GM19238 (cell line): ENCODE measurements at regions not wholly inside any gene's neighbourhood (a gene's known extent, or its start where the extent isn't known, plus 50 kb on each side); places are given as distances from the start of the nearest gene placed in this dataset.

Source experiments
- DNase-seq: peaks from one replicate; pipeline ENCODE4 v3.0.0; 2011; ENCODE audit warnings: low spot score; ENCODE audit not compliant: insufficient read length

- DNase-seq: no peak
Observed at GRCh38 chr2:41464395-41464794, 583.4 kb upstream of the PKDCC start.

DNA sequence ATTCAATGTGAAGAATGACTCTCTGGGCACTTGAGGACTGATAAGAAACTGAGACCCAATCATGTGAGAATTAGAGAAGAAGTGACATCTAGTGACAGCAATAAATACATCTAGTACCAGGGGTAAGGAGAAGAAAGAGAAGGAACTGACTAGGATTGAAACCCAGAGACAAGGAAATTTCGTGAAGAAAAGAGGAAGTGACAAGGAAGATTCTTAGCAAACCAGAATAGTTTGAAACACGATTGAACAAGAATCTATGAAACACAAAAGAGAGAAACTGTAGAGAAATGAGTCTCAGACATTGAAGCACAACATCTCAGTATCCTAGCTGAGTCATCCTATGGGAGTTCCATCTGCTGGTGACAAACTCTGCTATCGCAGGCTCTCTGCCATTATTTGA, 571.9 kb upstream of the PKDCC start:
- no peak for DNase-seq

DNA sequence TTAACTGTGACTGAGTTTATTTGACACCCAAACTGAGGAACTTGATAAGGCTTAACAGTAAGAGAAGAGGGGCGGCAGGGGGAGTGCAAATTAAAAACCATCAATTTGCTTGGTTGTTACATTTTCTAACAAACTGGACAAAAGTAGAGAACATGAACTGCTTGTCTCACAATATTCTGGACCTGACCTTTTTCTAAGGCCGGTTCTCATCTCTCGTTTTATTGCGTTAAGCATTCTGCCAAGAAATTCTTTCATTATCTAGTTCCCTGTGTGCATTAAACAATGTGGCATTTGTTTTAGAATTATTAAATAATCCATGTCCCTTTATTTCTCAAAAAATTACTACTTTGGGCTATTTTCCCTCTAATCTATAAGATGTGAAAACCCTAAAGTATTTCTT, 565.2 kb upstream of the PKDCC start:
- DNase-seq: no peak

- no peak for DNase-seq
Observed at GRCh38 chr2:41483226-41483625, 564.6 kb upstream of the PKDCC start.

DNA sequence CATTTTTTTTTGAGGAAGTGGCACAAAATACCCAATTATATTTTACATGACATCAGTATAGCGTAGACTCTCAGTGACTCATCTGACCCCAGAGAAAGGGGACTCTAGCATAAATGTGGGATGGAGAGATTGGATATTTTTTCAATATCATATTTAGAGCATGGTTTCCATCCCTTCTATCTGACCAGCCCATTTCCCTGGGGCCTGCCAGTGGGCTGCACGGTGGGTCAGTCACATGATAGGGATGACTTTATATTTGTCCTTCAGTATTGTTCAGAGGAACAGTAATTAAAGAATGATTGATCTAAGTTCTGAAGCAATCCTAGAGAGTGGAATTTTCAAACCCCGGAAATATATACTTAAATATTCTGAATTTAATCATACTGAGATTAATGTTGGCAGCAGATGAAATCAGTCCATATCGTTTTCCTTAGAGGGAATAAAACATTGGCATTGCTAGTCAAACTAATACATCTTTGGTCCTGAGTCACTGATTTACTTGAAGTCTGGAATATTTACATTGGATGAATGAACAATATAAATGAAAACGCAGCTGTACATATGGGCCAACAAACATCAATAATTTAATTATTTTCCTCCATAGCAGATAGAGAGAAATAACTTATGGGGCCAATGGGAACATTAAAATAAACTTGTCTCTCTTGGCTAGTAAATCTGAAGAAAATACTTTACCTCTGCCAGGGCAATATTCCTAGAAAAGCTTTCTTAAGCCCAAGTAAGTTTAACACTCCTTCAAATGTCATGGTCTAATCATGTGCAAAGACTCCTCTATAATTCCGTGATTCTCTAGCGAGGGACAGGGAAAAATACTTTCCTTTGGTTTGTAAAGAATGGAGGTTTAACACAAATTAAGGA, 563.6 kb upstream of the PKDCC start:
- no peak for DNase-seq

GRCh38 chr2:41484858-41485234, 563.0 kb upstream of the PKDCC start:
- DNase-seq: no peak

DNA sequence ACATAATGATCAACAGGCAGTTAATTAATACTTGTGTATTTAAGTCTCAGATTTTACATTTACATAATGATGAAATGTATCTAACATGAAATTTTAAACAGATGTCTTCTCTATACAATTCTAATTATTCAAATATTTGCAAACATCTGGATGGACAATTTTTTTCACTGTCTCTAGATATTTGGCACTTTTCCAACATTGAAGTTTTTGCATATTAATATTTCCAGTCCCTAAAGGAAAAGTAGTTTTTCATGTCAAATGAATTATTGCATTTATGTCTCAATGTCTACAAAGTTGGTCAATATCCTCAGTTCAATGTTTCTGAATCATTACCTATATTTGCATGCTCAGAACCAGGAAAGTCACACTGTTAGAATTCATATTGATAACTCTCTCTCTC, 560.9 kb upstream of the PKDCC start:
- DNase-seq: no peak

DNA sequence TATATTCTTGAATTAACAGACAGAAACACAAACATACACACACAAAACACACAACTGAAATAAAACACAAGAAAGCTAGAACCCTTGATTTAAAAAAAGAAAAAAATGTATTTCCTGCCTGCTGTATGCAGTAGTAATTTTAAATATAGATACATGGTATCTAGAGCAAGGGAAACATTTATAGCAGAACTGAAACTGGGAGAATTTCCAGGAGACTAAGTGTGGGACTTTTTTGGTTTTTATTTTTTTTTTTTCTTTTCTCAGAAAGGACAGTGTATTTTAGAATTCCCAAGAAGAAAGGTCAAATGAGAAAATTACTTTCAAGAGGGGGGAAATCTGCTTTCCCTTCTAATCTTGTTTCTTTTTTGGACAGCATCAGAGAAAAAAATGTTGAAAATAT, 558.9 kb upstream of the PKDCC start:
- DNase-seq: no peak

- DNase-seq: no peak
Observed at GRCh38 chr2:41489638-41490037, 558.2 kb upstream of the PKDCC start.

- no peak for DNase-seq
Observed at GRCh38 chr2:41495050-41495449, 552.8 kb upstream of the PKDCC start.

DNA sequence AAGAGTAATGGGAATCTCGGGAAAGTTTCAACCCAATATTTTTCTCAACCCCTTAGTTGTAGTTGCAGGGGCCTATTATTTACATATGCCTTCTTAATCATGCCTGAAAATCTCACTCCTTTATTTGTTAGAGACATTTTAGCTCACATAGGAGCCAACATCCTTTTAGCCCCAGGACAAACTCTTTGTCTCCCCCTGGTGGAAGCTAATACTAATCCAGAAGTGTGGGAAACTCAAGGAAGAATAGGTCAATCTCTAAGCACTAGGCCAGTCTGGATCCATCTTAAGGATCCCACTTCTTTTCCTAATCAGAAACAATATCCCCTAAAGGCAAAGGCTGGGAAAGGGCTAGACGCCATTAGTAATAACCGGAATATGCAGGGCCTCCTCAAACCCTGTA, 550.9 kb upstream of the PKDCC start:
- DNase-seq: no peak

DNA sequence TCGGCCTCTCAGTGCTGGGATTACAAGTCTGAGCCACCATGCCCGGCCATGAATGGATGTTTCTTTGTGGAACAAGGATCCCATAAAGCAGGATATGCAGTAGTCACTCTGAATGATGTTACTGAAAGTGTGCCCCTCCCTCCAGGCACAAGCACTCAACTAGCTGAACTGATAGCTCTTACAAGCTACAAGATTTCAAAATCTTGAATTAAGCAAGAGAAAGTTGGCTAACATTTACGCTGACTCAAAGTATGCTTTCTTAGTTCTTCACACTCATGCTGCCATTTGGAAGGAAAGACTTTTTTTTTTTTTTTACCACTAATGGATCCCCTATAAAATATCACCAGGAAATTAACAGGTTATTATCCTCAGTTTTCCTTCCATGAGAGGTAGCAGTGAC, 549.0 kb upstream of the PKDCC start:
- DNase-seq: no peak

GRCh38 chr2:41500895-41501294, 546.9 kb upstream of the PKDCC start:
- DNase-seq: no peak

DNA sequence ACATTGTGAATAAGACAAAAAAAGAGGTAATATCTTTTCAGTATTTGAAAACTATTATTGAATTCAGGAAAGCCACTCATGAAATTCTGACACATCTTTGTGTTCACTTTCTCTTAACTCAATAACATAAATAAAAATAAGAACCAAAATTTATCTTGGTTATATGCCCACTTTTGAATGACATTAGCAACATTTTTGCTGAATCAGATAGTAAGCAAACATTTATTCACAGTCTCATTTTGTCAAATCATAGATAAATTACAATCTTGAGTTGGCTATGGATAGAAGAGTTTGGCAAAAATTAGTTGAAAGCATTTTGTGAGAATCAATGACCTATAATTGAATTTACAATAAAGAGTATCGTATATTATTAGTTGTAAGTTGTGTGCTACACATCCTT, 545.1 kb upstream of the PKDCC start:
- DNase-seq: no peak

DNA sequence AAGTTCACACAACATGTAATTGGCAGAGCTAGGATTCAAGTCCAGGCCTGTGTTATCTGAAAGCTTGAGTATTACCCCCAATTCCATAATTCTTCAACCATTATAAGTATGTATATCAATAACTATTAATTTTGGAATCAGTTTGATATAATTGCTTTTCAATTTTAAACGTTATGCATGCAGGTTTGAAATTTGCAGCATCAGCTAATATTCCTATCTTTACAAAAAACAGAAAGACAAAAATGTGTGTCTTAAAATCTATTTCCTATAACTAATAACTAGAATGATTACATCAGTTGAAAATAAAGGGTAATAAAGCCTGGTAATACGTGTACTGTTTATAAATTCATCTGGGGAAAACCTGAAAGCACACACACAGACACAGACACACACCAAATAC, 543.3 kb upstream of the PKDCC start:
- DNase-seq: no peak

DNA sequence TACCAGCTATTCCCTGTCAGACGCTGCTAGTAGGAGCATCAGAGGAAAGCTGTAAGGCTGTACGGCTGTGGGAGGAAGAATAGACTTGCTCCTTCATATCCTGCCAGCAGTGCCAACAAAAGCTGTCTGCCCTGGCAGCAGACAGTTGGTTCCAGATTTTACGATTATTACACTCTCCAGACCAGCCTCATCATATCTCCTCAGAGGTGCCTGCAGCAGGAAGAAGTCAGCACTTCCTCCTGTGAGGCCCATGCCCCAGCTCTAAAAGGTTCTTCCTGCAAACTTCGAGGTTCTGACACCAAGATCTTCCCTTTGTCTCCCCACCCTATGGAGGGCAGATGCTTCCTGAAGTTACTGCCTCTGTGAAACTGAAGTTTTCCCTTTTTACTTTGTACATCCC, 537.7 kb upstream of the PKDCC start:
- DNase-seq: no peak

- DNase-seq: no peak
Observed at GRCh38 chr2:41521211-41521610, 526.6 kb upstream of the PKDCC start.

- DNase-seq: no peak
Observed at GRCh38 chr2:41527525-41528323, 520.1 kb upstream of the PKDCC start.

DNA sequence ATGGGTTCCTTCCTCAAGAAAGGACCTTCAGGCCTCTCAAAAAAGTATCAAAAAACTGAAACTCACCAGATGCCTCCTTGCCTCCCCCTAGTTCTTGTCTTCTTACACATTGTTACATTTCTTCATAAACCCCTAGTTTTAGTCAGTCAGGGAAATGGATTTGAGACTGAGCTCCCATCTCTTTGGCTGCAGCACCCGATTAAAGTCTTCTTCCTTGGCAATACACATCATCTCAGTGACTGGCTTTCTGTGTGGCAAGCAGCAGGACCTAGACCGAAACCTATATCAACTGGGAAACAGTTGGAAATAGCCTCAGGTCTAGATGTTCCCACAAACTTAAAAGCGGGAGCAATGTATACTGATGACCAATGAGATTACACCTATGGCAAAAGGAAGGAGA, 512.2 kb upstream of the PKDCC start:
- DNase-seq: no peak

- no peak for DNase-seq
Observed at GRCh38 chr2:41540272-41540998, 507.4 kb upstream of the PKDCC start.

GRCh38 chr2:41543726-41544125, 504.1 kb upstream of the PKDCC start:
- no peak for DNase-seq

DNA sequence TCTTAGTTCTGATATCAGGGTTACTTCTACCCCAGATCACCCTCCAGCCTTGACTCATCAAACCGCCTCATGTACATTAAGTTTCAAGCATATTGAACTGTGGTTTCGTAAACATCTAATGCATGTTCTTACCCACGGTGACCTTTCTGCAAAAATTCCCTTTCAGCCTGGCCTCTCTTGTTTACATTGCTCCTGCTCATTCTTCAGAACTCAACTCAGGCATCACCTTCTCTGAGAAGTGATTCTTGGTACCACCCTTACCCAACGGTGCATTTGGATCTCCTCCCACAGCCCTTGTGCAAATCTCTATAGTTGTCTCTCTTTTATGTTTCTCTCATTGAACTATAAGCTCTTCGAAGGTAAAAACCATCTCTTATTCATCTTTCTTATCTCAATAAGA, 503.1 kb upstream of the PKDCC start:
- DNase-seq: no peak
